H1 (cell line): ENCODE measurements at regions not wholly inside any gene's neighbourhood (a gene's known extent, or its start where the extent isn't known, plus 50 kb on each side); places are given as distances from the start of the nearest gene placed in this dataset.
A peak's percentile ranks its signal among the peaks of the same experiment; 100 is the strongest.

Experiments used
- CTCF ChIA-PET: fragments of 300-600 bp; sonication (Branson Sonifier 250); formaldehyde crosslinking; loops from one replicate; lab custom pipeline; 2021; ENCODE audit not compliant: partially characterized antibody; lab: Charles Lee
- POLR2A ChIA-PET: fragments of 300-600 bp; sonication (Branson Sonifier 250); formaldehyde crosslinking; loops from one replicate; lab custom pipeline; 2021; ENCODE audit warnings: inconsistent platforms; ENCODE audit not compliant: partially characterized antibody; lab: Charles Lee
- DNase-seq, 2 experiments: peaks; one replicate each; pipeline versions ENCODE4 v3.0.0 to v3.0.0-alpha.2; 2010 to 2022; ENCODE audit warnings: low spot score in 2 of 2, low read depth in 1 of 2, mixed read lengths in 1 of 2
- FAIRE-seq: peaks from 2 replicates; lab custom pipeline; 2011; peaks lifted over from hg19 to GRCh38; lab: Jason Lieb, UNC
- H2AFZ ChIP-seq: 2 replicates; pipeline ENCODE4 v1.8.1; 2012; ENCODE audit warnings: low read length, inconsistent platforms
- H2AK5ac ChIP-seq: 2 replicates; pipeline ENCODE4 v1.6.1; 2013; ENCODE audit warnings: low read depth, low read length
- H2BK120ac ChIP-seq: replicated peaks from 2 replicates; pipeline ENCODE3; 2013; ENCODE audit warnings: low read depth, low read length, inconsistent platforms
- H2BK12ac ChIP-seq: 2 replicates; pipeline ENCODE4 v1.6.1; 2013; ENCODE audit warnings: low read depth, low read length
- H2BK15ac ChIP-seq: 2 replicates; pipeline ENCODE4 v1.6.1; 2013; ENCODE audit warnings: low read length
- H2BK20ac ChIP-seq: 2 replicates; pipeline ENCODE4 v1.6.1; 2013; ENCODE audit warnings: low read length
- H2BK5ac ChIP-seq: 2 replicates; pipeline ENCODE4 v1.6.1; 2013; ENCODE audit warnings: low read depth, low read length
- H3K14ac ChIP-seq: 2 replicates; pipeline ENCODE4 v1.6.1; 2013; ENCODE audit warnings: inconsistent platforms; ENCODE audit not compliant: insufficient read length
- H3K18ac ChIP-seq: 2 replicates; pipeline ENCODE4 v1.6.1; 2013; ENCODE audit warnings: low read length; ENCODE audit errors: extremely low read depth
- H3K23ac ChIP-seq: 2 replicates; pipeline ENCODE4 v1.6.1; 2013; ENCODE audit warnings: inconsistent platforms; ENCODE audit not compliant: insufficient read length
- H3K23me2 ChIP-seq: 2 replicates; pipeline ENCODE4 v1.6.1; 2013; ENCODE audit warnings: low read depth, low read length
- H3K27ac ChIP-seq: 2 replicates; pipeline ENCODE4 v1.6.1; 2011; ENCODE audit warnings: low read depth, low read length, inconsistent platforms
- H3K27me3 ChIP-seq, 4 experiments: replicated peaks in 1 of 4; 1 replicate in 1 of 4; 2 replicates in 3 of 4; pipeline versions ENCODE4 v1.6.1 to v1.8.1; 2011 to 2013; ENCODE audit warnings: low read length in 3 of 4, mild to moderate bottlenecking in 3 of 4, inconsistent platforms in 2 of 4, mixed read lengths in 2 of 4, moderate library complexity in 1 of 4; ENCODE audit not compliant: control insufficient read depth in 3 of 4, insufficient read depth in 3 of 4; ENCODE audit errors: extremely low read depth in 1 of 4
- H3K36me3 ChIP-seq, 4 experiments: 2 replicates each; pipeline versions ENCODE4 v1.6.1 to v1.8.1; 2011 to 2013; ENCODE audit warnings: mild to moderate bottlenecking in 4 of 4, low read length in 3 of 4, moderate library complexity in 2 of 4, control low read depth in 1 of 4, inconsistent platforms in 1 of 4; ENCODE audit not compliant: insufficient read depth in 4 of 4, control insufficient read depth in 2 of 4
- H3K4ac ChIP-seq: replicated peaks from 2 replicates; pipeline ENCODE3; 2013; ENCODE audit warnings: low read length, low read depth, mixed read lengths, inconsistent platforms; ENCODE audit not compliant: insufficient read length
- H3K4me1 ChIP-seq, 4 experiments: replicated peaks in 1 of 4; 1 replicate in 1 of 4; 2 replicates in 3 of 4; pipeline versions ENCODE4 v1.6.1 to v1.8.1; 2011 to 2013; ENCODE audit warnings: low read length in 3 of 4, inconsistent platforms in 2 of 4, mixed read lengths in 1 of 4; ENCODE audit not compliant: insufficient read depth in 4 of 4, control insufficient read depth in 3 of 4
- H3K4me2 ChIP-seq, 2 experiments: 2 replicates each; pipeline versions ENCODE4 v1.6.1 to v1.8.1; 2011 to 2013; ENCODE audit warnings: low read depth in 2 of 2, low read length in 2 of 2, control low read depth in 1 of 2, inconsistent platforms in 1 of 2, mild to moderate bottlenecking in 1 of 2; ENCODE audit not compliant: insufficient read depth in 1 of 2
- H3K4me3 ChIP-seq, 4 experiments: fragments of 200-600, 300-600 bp in 1 of 4; sonication (generic), shearing (Covaris generic), sonication (Bioruptor Twin) in 1 of 4; 2 replicates each; pipeline versions ENCODE4 v1.5.1 to v1.8.1; 2011 to 2016; ENCODE audit warnings: low read length in 4 of 4, low read depth in 3 of 4, control low read depth in 2 of 4, inconsistent platforms in 2 of 4, mild to moderate bottlenecking in 2 of 4, mixed read lengths in 1 of 4, moderate library complexity in 1 of 4; ENCODE audit not compliant: insufficient read depth in 2 of 4; ENCODE audit errors: extremely low read depth in 1 of 4
- H3K56ac ChIP-seq: replicated peaks from 2 replicates; pipeline ENCODE3; 2013; ENCODE audit warnings: low read depth, mild to moderate bottlenecking, mixed read lengths, low read length, inconsistent platforms; ENCODE audit not compliant: insufficient read length
- H3K79me1 ChIP-seq: 2 replicates; pipeline ENCODE4 v1.6.1; 2013; ENCODE audit warnings: low read depth, low read length, control low read depth
- H3K79me2 ChIP-seq, 2 experiments: 2 replicates each; pipeline versions ENCODE4 v1.6.1 to v1.8.1; 2012 to 2013; ENCODE audit warnings: low read length in 2 of 2, mild to moderate bottlenecking in 2 of 2, inconsistent platforms in 1 of 2; ENCODE audit not compliant: insufficient read depth in 2 of 2, control insufficient read depth in 1 of 2
- H3K9ac ChIP-seq, 4 experiments: replicated peaks in 1 of 4; 1 replicate in 1 of 4; 2 replicates in 3 of 4; pipeline versions ENCODE4 v1.6.1 to v1.8.1; 2011 to 2013; ENCODE audit warnings: low read depth in 3 of 4, low read length in 3 of 4, control low read depth in 2 of 4, mild to moderate bottlenecking in 2 of 4, moderate library complexity in 2 of 4, inconsistent platforms in 1 of 4; ENCODE audit errors: extremely low read depth in 1 of 4
- H3K9me3 ChIP-seq, 2 experiments: 2 replicates each; pipeline versions ENCODE4 v1.6.1 to v1.8.1; 2012 to 2013; ENCODE audit warnings: mild to moderate bottlenecking in 2 of 2, moderate library complexity in 2 of 2, control low read depth in 1 of 2, inconsistent platforms in 1 of 2, low read depth in 1 of 2, low read length in 1 of 2, mixed read lengths in 1 of 2; ENCODE audit not compliant: insufficient read depth in 2 of 2
- H4K20me1 ChIP-seq, 2 experiments: replicated peaks in 1 of 2; 2 replicates each; pipeline versions ENCODE3 to v1.8.1; 2011 to 2013; ENCODE audit warnings: inconsistent platforms in 2 of 2, low read length in 2 of 2, mild to moderate bottlenecking in 1 of 2; ENCODE audit not compliant: insufficient read depth in 2 of 2, control insufficient read depth in 1 of 2
- H4K5ac ChIP-seq: 2 replicates; pipeline ENCODE4 v1.6.1; 2013; ENCODE audit warnings: low read length, low read depth, mixed read lengths, inconsistent platforms; ENCODE audit not compliant: insufficient read length
- H4K8ac ChIP-seq: 2 replicates; pipeline ENCODE4 v1.8.0; 2013; ENCODE audit warnings: mild to moderate bottlenecking, moderate library complexity, low read length, inconsistent platforms; ENCODE audit not compliant: insufficient read depth; ENCODE audit errors: extremely low read depth
- H4K91ac ChIP-seq: replicated peaks from 2 replicates; pipeline ENCODE3; 2013; ENCODE audit warnings: low read length, mixed read lengths, inconsistent platforms; ENCODE audit not compliant: insufficient read length
- GTF2F1 ChIP-seq: IDR thresholded peaks from 2 replicates; pipeline ENCODE4 v1.6.1; 2012; ENCODE audit warnings: low read depth, low read length, improper control_type of control experiment, borderline replicate concordance
- KDM4A ChIP-seq: IDR thresholded peaks from one replicate; pipeline ENCODE4 v1.7.1; 2012; ENCODE audit warnings: low read depth, mild to moderate bottlenecking, moderate library complexity, low read length, inconsistent platforms; ENCODE audit not compliant: severe bottlenecking
- KDM5A ChIP-seq: fragments of 200-600 bp; IDR thresholded peaks from 2 replicates; pipeline ENCODE4 v1.7.1; 2012; ENCODE audit warnings: mild to moderate bottlenecking, low read length, inconsistent platforms, mixed read lengths
- MAFK ChIP-seq: IDR thresholded peaks from 2 replicates; pipeline ENCODE4 v1.6.1; 2012; ENCODE audit warnings: low read depth, mild to moderate bottlenecking, improper control_type of control experiment, low read length
- POLR2A ChIP-seq, 2 experiments: IDR thresholded peaks; 1 replicate in 1 of 2; 2 replicates in 1 of 2; pipeline ENCODE4 v1.6.1; 2011; ENCODE audit warnings: low read depth in 2 of 2, low read length in 2 of 2, mild to moderate bottlenecking in 2 of 2; ENCODE audit errors: control extremely low read depth in 1 of 2
- SIRT6 ChIP-seq: IDR thresholded peaks from one replicate; pipeline ENCODE4 v1.7.1; 2012; ENCODE audit warnings: low read length, inconsistent platforms
- SRF ChIP-seq: IDR thresholded peaks from 2 replicates; pipeline ENCODE4 v1.6.1; 2011; ENCODE audit warnings: mild to moderate bottlenecking, low read depth, low read length, moderate library complexity
- TBP ChIP-seq: IDR thresholded peaks from 2 replicates; pipeline ENCODE4 v1.6.1; 2011; ENCODE audit warnings: low read depth, low read length, improper control_type of control experiment
- WGBS, 2 experiments: shearing (Covaris generic) in 1 of 2; methylation state at CpG; one replicate each; pipeline versions ENCODE4 v1.1.6 to v1.1.7; 2013 to 2015; ENCODE audit warnings: low lambda C conversion rate in 2 of 2, mixed read lengths in 2 of 2, inconsistent platforms in 1 of 2, low coverage in 1 of 2, missing lambda C conversion rate in 1 of 2; ENCODE audit not compliant: insufficient replicate concordance in 2 of 2, insufficient coverage in 1 of 2, insufficient read length in 1 of 2; ENCODE audit errors: extremely low coverage in 1 of 2, missing lambda C conversion rate in 1 of 2; 5-methylcytosine and 5-hydroxymethylcytosine counted together

DNA sequence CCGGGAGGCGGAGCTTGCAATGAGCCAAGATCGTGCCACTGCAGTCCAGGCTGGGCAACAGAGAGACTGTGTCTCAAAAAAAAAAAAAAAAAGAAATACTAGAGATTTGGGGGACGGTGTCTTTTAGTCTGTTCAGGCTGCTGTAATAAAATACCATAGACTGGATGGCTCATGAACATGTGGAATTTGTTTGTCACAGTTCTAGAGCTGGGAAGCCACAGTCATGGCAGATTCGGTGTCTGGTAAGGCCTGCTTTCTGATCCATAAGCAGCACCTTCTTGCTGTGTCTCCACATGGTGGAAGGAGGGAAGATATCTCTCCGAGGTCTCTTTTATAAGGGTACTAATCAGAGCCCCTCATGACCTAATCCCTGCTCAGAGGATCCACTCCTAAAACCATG is 102.7 kb upstream of the MKLN1 start:
- Histone ChIP-seq H3K18ac (no peak overlapping the region), H3K9me3 (no peaks in the 10 kb centered on the region), H3K23me2 (no peaks in the 10 kb centered on the region), H2BK12ac (peak overlapping the region; percentile 55; the same call in 1 of the 2 replicates), H3K4me1 (peaks cover 0 to 3% (median 0%) of the 10 kb centered on the region in 4 experiments; a peak in 4 of 7 replicates), H3K14ac (no peak overlapping the region), H4K20me1 (no peaks in the 10 kb centered on the region), H3K4me3 (no peak overlapping the region), H3K4ac (no peak overlapping the region), H2AFZ (0 out of 2 replicates have a peak overlapping the region, but pooled peaks have one; percentile 1), H3K56ac (no peak overlapping the region), H4K5ac (no peak overlapping the region), H4K8ac (no peak overlapping the region), H3K23ac (no peak overlapping the region), H3K27ac (no peak overlapping the region), H3K36me3 (no peaks in the 10 kb centered on the region), H2BK15ac (no peak overlapping the region), H2BK120ac (no peak overlapping the region), H2BK5ac (no peak overlapping the region), H3K79me1 (no peaks in the 10 kb centered on the region), H2AK5ac (peak overlapping the region; percentile 77; the same call in 1 of the 2 replicates), H4K91ac (no peak overlapping the region), H3K79me2 (no peaks in the 10 kb centered on the region), H3K4me2 (no peak overlapping the region), H3K9ac (no peak overlapping the region), H2BK20ac (no peak overlapping the region), H3K27me3 (no peaks in the 10 kb centered on the region)
- ChIA-PET POLR2A (no interaction called here), CTCF (interaction anchor here (0.6 to 0.7 kb wide), 2 partner anchors 53 to 207 kb away, joined by 3 to 4 read pairs; no protein-coding TSS in a partner anchor)
- DNase-seq: no peak
- WGBS, 2 experiments: 91% methylated on average over 4 of the region's 6 CpGs; no CpG with 5 or more reads in 1 of the 2 experiments
- FAIRE-seq: no peak
- TF ChIP-seq SIRT6: no peak
- no peak for TF ChIP-seq MAFK
- TF ChIP-seq SRF: no peak
- no peak for TF ChIP-seq KDM4A
- no peak for TF ChIP-seq TBP
- no peak for TF ChIP-seq KDM5A
- no peak for TF ChIP-seq GTF2F1
- no peak for TF ChIP-seq POLR2A (IDR thresholded peaks at IDR 0.05; ENCODE audit: control extremely low read depth in 1 of 2, low read depth in 2 of 2, low read length in 2 of 2)
